ENCODE measurements at regions not wholly inside any gene's neighbourhood (a gene's known extent, or its start where the extent isn't known, plus 50 kb on each side); places are given as distances from the start of the nearest gene placed in this dataset.

GRCh38 chr6:23879816-23880215 is 246.2 kb upstream of the NRSN1 start:
- DNase-seq (ENCODE audit: extremely low read depth in 1 of 11, low read depth in 9 of 11, low spot score in 4 of 11) = no peak

- no peak for DNase-seq (ENCODE audit: extremely low read depth in 1 of 11, low read depth in 9 of 11, low spot score in 4 of 11)
These were observed 235.3 kb upstream of the NRSN1 start for GRCh38 chr6:23890543-23891227.

- peak in 3 of 11 donors; percentile 1 to 8 (median 2) for DNase-seq (ENCODE audit: extremely low read depth in 1 of 11, low read depth in 9 of 11, low spot score in 4 of 11)
These were observed 220.7 kb upstream of the NRSN1 start for GRCh38 chr6:23905133-23905815.

- no peak for DNase-seq (ENCODE audit: extremely low read depth in 1 of 11, low read depth in 9 of 11, low spot score in 4 of 11)
These were observed 215.6 kb upstream of the NRSN1 start for GRCh38 chr6:23910420-23910819.

GRCh38 chr6:23927935-23928334 is 198.1 kb upstream of the NRSN1 start:
- no peak for DNase-seq (ENCODE audit: extremely low read depth in 1 of 11, low read depth in 9 of 11, low spot score in 4 of 11)

- DNase-seq (ENCODE audit: extremely low read depth in 1 of 11, low read depth in 9 of 11, low spot score in 4 of 11) = no peak
These were observed 196.8 kb upstream of the NRSN1 start for GRCh38 chr6:23929201-23929600.

- no peak for DNase-seq (ENCODE audit: extremely low read depth in 1 of 11, low read depth in 9 of 11, low spot score in 4 of 11)
These were observed 185.5 kb upstream of the NRSN1 start for GRCh38 chr6:23940466-23940865.

- no peak for DNase-seq (ENCODE audit: extremely low read depth in 1 of 11, low read depth in 9 of 11, low spot score in 4 of 11)
These were observed 174.3 kb upstream of the NRSN1 start for GRCh38 chr6:23951691-23952090.

- no peak for DNase-seq (ENCODE audit: extremely low read depth in 1 of 11, low read depth in 9 of 11, low spot score in 4 of 11)
These were observed 173.8 kb upstream of the NRSN1 start for GRCh38 chr6:23952245-23952644.

GRCh38 chr6:23953976-23954375 is 172.0 kb upstream of the NRSN1 start:
- DNase-seq (ENCODE audit: extremely low read depth in 1 of 11, low read depth in 9 of 11, low spot score in 4 of 11) = no peak

GRCh38 chr6:23957017-23957416 is 169.0 kb upstream of the NRSN1 start:
- DNase-seq (ENCODE audit: extremely low read depth in 1 of 11, low read depth in 9 of 11, low spot score in 4 of 11) = no peak

- DNase-seq (ENCODE audit: extremely low read depth in 1 of 11, low read depth in 9 of 11, low spot score in 4 of 11) = no peak
These were observed 161.2 kb upstream of the NRSN1 start for GRCh38 chr6:23964865-23965264.

GRCh38 chr6:23969344-23969743 is 156.7 kb upstream of the NRSN1 start:
- no peak for DNase-seq (ENCODE audit: extremely low read depth in 1 of 11, low read depth in 9 of 11, low spot score in 4 of 11)

- DNase-seq (ENCODE audit: extremely low read depth in 1 of 11, low read depth in 9 of 11, low spot score in 4 of 11) = no peak
These were observed 148.3 kb upstream of the NRSN1 start for GRCh38 chr6:23977706-23978105.

GRCh38 chr6:23980965-23981364 is 145.1 kb upstream of the NRSN1 start:
- DNase-seq (ENCODE audit: extremely low read depth in 1 of 11, low read depth in 9 of 11, low spot score in 4 of 11) = no peak

- DNase-seq (ENCODE audit: extremely low read depth in 1 of 11, low read depth in 9 of 11, low spot score in 4 of 11) = no peak
These were observed 144.1 kb upstream of the NRSN1 start for GRCh38 chr6:23981923-23982322.

- no peak for DNase-seq (ENCODE audit: extremely low read depth in 1 of 11, low read depth in 9 of 11, low spot score in 4 of 11)
These were observed 142.3 kb upstream of the NRSN1 start for GRCh38 chr6:23983735-23984134.

- DNase-seq (ENCODE audit: extremely low read depth in 1 of 11, low read depth in 9 of 11, low spot score in 4 of 11) = no peak
These were observed 141.0 kb upstream of the NRSN1 start for GRCh38 chr6:23985015-23985414.

- DNase-seq (ENCODE audit: extremely low read depth in 1 of 11, low read depth in 9 of 11, low spot score in 4 of 11) = peak in 1 of 11 donors; percentile 12
These were observed 136.0 kb upstream of the NRSN1 start for GRCh38 chr6:23989885-23990533.

- DNase-seq (ENCODE audit: extremely low read depth in 1 of 11, low read depth in 9 of 11, low spot score in 4 of 11) = no peak
These were observed 132.0 kb upstream of the NRSN1 start for GRCh38 chr6:23994013-23994412.
